ENCODE measurements at regions not wholly inside any gene's neighbourhood (a gene's known extent, or its start where the extent isn't known, plus 50 kb on each side); places are given as distances from the start of the nearest gene placed in this dataset.
A peak's percentile ranks its signal among the peaks of the same experiment; 100 is the strongest.
"Not testable (repeated sequence)": the region's sequence is repeated elsewhere in the genome, so short reads cannot be mapped to it uniquely, and the experiment has no call there.

- DNase-seq (ENCODE audit: low spot score) = not testable (repeated sequence)
Observed at GRCh38 chr1:121052081-121052660, 132.0 kb downstream of the FAM72B start.

- not testable (repeated sequence) for DNase-seq (ENCODE audit: low spot score)
Observed at GRCh38 chr1:121054928-121055327, 129.2 kb downstream of the FAM72B start.

- DNase-seq (ENCODE audit: low spot score) = not testable (repeated sequence)
Observed at GRCh38 chr1:121066925-121067324, 117.2 kb downstream of the FAM72B start.

GRCh38 chr1:121068738-121069499, 115.2 kb downstream of the FAM72B start:
- DNase-seq (ENCODE audit: low spot score) = not testable (repeated sequence)

GRCh38 chr1:121073852-121074251, 110.3 kb downstream of the FAM72B start:
- not testable (repeated sequence) for DNase-seq (ENCODE audit: low spot score)

- DNase-seq (ENCODE audit: low spot score) = not testable (repeated sequence)
Observed at GRCh38 chr1:121075254-121075805, 108.8 kb downstream of the FAM72B start.

- not testable (repeated sequence) for DNase-seq (ENCODE audit: low spot score)
Observed at GRCh38 chr1:121076674-121077073, 107.5 kb downstream of the FAM72B start.

- DNase-seq (ENCODE audit: low spot score) = not testable (repeated sequence)
Observed at GRCh38 chr1:121079655-121080054, 104.5 kb downstream of the FAM72B start.

GRCh38 chr1:121080197-121080903, 103.8 kb downstream of the FAM72B start:
- DNase-seq (ENCODE audit: low spot score) = not testable (repeated sequence)

- DNase-seq (ENCODE audit: low spot score) = not testable (repeated sequence)
Observed at GRCh38 chr1:121080904-121081264, 103.3 kb downstream of the FAM72B start.

GRCh38 chr1:121081625-121082199, 102.4 kb downstream of the FAM72B start:
- not testable (repeated sequence) for DNase-seq (ENCODE audit: low spot score)

- DNase-seq (ENCODE audit: low spot score) = not testable (repeated sequence)
Observed at GRCh38 chr1:121082995-121083394, 101.1 kb downstream of the FAM72B start.

- DNase-seq (ENCODE audit: low spot score) = not testable (repeated sequence)
Observed at GRCh38 chr1:121086249-121086648, 97.9 kb downstream of the FAM72B start.

GRCh38 chr1:121087221-121087620, 96.9 kb downstream of the FAM72B start:
- not testable (repeated sequence) for DNase-seq (ENCODE audit: low spot score)

- not testable (repeated sequence) for DNase-seq (ENCODE audit: low spot score)
Observed at GRCh38 chr1:121088568-121088967, 95.6 kb downstream of the FAM72B start.

- DNase-seq (ENCODE audit: low spot score) = not testable (repeated sequence)
Observed at GRCh38 chr1:121092329-121092968, 91.7 kb downstream of the FAM72B start.

- not testable (repeated sequence) for DNase-seq (ENCODE audit: low spot score)
Observed at GRCh38 chr1:121095014-121095413, 89.1 kb downstream of the FAM72B start.

- DNase-seq (ENCODE audit: low spot score) = not testable (repeated sequence)
Observed at GRCh38 chr1:121097127-121097866, 86.8 kb downstream of the FAM72B start.

GRCh38 chr1:121097867-121098215, 86.3 kb downstream of the FAM72B start:
- peak; percentile 1 for DNase-seq (ENCODE audit: low spot score)

- DNase-seq (ENCODE audit: low spot score) = not testable (repeated sequence)
Observed at GRCh38 chr1:121109025-121109424, 75.1 kb downstream of the FAM72B start.
